NCI-H128 (cell line): ENCODE measurements at regions not wholly inside any gene's neighbourhood (a gene's known extent, or its start where the extent isn't known, plus 50 kb on each side); places are given as distances from the start of the nearest gene placed in this dataset.

ENCODE experiments used
- DNase-seq: peaks from one replicate; lab custom pipeline; 2025; ENCODE audit not compliant: unreplicated experiment; lab: John Stamatoyannopoulos, UW

GRCh38 chr9:28004900-28005299 is 431.6 kb upstream of the C9orf72 start:
- DNase-seq, result no peak

GRCh38 chr9:28005779-28006178 is 432.5 kb upstream of the C9orf72 start:
- no peak for DNase-seq

- no peak for DNase-seq
Observed at GRCh38 chr9:28007097-28007817, 434.0 kb upstream of the C9orf72 start.

GRCh38 chr9:28014212-28014611 is 440.9 kb upstream of the C9orf72 start:
- no peak for DNase-seq

- DNase-seq, result no peak
Observed at GRCh38 chr9:28024676-28025075, 451.4 kb upstream of the C9orf72 start.

- DNase-seq, result no peak
Observed at GRCh38 chr9:28025186-28025585, 451.9 kb upstream of the C9orf72 start.

GRCh38 chr9:28031521-28032267 is 458.4 kb upstream of the C9orf72 start:
- no peak for DNase-seq

GRCh38 chr9:28032268-28032590 is 458.9 kb upstream of the C9orf72 start:
- DNase-seq, result no peak

GRCh38 chr9:28034242-28034641 is 461.0 kb upstream of the C9orf72 start:
- DNase-seq, result no peak

- DNase-seq, result no peak
Observed at GRCh38 chr9:28037968-28038367, 464.7 kb upstream of the C9orf72 start.

- DNase-seq, result no peak
Observed at GRCh38 chr9:28045051-28045450, 471.8 kb upstream of the C9orf72 start.

- no peak for DNase-seq
Observed at GRCh38 chr9:28050046-28050445, 476.8 kb upstream of the C9orf72 start.

- no peak for DNase-seq
Observed at GRCh38 chr9:28050941-28051340, 477.7 kb upstream of the C9orf72 start.

GRCh38 chr9:28051559-28052503 is 478.6 kb upstream of the C9orf72 start:
- no peak for DNase-seq

GRCh38 chr9:28053096-28053777 is 480.0 kb upstream of the C9orf72 start:
- DNase-seq, result no peak

- no peak for DNase-seq
Observed at GRCh38 chr9:28056006-28056405, 482.7 kb upstream of the C9orf72 start.

- DNase-seq, result no peak
Observed at GRCh38 chr9:28056466-28056865, 483.2 kb upstream of the C9orf72 start.

- no peak for DNase-seq
Observed at GRCh38 chr9:28059192-28059591, 485.9 kb upstream of the C9orf72 start.

- no peak for DNase-seq
Observed at GRCh38 chr9:28064241-28064815, 491.0 kb upstream of the C9orf72 start.

- DNase-seq, result no peak
Observed at GRCh38 chr9:28073270-28073669, 500.0 kb upstream of the C9orf72 start.

- no peak for DNase-seq
Observed at GRCh38 chr9:28079677-28080076, 506.4 kb upstream of the C9orf72 start.
